RWPE1 (cell line): ENCODE measurements at regions not wholly inside any gene's neighbourhood (a gene's known extent, or its start where the extent isn't known, plus 50 kb on each side); places are given as distances from the start of the nearest gene placed in this dataset.
A peak's percentile ranks its signal among the peaks of the same experiment; 100 is the strongest.

ENCODE experiments used
- CTCF ChIA-PET: fragments of 350-600 bp; sonication (Branson Sonifier 250); formaldehyde crosslinking; extraction: SDS; loops from one replicate; lab custom pipeline; 2021; lab: Yijun Ruan, JAX
- POLR2A ChIA-PET: fragments of 400-600 bp; formaldehyde crosslinking; extraction: SDS; loops from one replicate; lab custom pipeline; 2020; ENCODE audit warnings: antibody characterized with exemption; ENCODE audit not compliant: low non-redundant PET; lab: Yijun Ruan, JAX
- DNase-seq: peaks from one replicate; pipeline ENCODE4 v3.0.0; 2012; ENCODE audit warnings: low spot score
- H3K27ac ChIP-seq: fragments of 450-650 bp; 2 replicates; pipeline ENCODE4 v1.5.1; 2017
- TF ChIP-seq, protein P1 (sequence below): fragments of 450-650 bp; conservative IDR thresholded peaks from 2 replicates; pipeline ENCODE4 v1.5.1; 2017; ENCODE audit warnings: low read depth, mild to moderate bottlenecking

DNA sequence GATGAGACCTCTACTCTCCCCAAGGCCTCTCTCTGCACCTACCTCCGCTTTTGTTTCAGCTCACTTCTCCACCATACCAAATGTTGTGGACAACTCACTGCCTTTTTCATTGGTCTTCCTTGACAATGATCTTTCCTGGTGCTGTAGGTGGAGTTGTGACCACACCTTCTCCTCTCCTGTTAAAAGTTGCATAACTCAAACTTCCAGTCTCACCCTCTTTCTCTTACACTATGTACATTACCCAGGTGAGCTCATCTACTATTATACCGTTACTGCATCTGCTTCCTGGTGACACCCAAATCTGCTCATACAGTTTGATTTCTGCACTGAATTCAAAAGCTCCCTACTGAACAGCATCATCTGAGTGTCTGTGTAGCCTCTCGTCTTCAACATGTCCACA, 542.8 kb downstream of the GALC start:
- H3K27ac ChIP-seq = no peak overlapping the region
- CTCF ChIA-PET = no interaction called here
- DNase-seq = no peak
- POLR2A ChIA-PET = no interaction called here
- TF ChIP-seq, protein P1, sequence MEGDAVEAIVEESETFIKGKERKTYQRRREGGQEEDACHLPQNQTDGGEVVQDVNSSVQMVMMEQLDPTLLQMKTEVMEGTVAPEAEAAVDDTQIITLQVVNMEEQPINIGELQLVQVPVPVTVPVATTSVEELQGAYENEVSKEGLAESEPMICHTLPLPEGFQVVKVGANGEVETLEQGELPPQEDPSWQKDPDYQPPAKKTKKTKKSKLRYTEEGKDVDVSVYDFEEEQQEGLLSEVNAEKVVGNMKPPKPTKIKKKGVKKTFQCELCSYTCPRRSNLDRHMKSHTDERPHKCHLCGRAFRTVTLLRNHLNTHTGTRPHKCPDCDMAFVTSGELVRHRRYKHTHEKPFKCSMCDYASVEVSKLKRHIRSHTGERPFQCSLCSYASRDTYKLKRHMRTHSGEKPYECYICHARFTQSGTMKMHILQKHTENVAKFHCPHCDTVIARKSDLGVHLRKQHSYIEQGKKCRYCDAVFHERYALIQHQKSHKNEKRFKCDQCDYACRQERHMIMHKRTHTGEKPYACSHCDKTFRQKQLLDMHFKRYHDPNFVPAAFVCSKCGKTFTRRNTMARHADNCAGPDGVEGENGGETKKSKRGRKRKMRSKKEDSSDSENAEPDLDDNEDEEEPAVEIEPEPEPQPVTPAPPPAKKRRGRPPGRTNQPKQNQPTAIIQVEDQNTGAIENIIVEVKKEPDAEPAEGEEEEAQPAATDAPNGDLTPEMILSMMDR = no peak

DNA sequence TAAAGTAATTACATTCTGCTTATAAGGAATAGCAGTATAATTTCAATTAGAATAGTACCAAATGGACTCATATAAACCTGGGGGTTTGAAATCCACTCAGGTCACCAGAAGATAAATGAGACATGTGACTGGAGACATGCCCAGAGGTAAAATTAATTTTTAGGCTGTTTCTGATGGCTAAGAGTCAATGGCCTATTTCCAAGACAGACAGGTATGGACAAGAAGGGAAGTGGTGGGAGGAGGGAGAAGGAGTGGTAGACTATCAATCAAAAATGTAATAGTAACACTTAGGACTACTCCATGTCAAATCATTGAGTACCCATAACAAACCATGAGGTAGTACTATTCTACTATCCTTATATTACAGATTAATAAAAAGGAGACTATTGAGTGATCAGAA, 544.0 kb downstream of the GALC start:
- CTCF ChIA-PET = interaction anchor here (0.6 to 0.7 kb wide), 2 partner anchors 12 to 238 kb away, joined by 3 read pairs; no protein-coding TSS in a partner anchor
- DNase-seq = peak; percentile 29
- TF ChIP-seq, protein P1 = no peak
- POLR2A ChIA-PET = no interaction called here
- no peak overlapping the region for H3K27ac ChIP-seq

DNA sequence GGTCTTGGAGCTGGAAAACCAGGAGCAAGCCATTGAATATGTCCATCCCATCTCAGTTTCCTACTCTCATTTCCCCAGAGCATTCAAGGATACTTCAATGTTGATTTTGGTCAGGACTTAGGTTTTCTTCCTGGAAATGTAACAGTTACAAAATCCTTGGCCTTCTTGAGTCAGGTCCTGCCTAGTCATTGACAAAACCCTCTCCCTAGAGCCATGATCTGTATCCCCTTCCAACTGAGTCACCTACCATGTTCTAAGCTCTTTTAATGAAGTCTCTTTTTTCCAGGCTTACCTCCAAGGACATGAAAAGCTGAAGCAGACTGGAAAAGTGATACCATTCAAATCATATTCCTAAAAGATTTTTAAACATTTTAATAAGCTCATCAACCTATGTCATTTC, 549.2 kb downstream of the GALC start:
- no peak for DNase-seq
- TF ChIP-seq, protein P1 = no peak
- POLR2A ChIA-PET = no interaction called here
- CTCF ChIA-PET = no interaction called here
- H3K27ac ChIP-seq = no peak overlapping the region

DNA sequence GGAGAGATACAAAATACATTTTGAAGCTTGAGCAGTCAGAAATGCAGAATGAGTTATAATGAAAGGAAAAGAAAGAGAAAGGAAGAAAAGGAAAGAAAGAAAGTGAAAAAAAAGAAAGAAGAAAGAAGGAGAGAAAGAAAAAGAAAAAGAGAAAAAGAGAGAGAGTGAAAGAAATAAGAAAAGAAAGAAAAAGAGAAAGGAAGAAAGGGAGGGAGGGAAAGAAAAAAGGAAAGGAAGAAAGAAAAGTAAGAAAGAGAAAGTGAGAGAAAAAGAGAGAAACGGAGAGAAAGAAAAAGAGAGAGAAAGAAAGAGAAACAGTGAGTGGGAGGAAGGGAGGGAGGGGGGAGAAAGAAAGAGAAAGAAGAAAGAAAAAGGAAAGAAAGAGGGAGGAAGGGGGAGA, 549.9 kb downstream of the GALC start:
- H3K27ac ChIP-seq = no peak overlapping the region
- no peak for DNase-seq
- ChIA-PET CTCF (no interaction called here), POLR2A (no interaction called here)
- TF ChIP-seq, protein P1 = no peak

DNA sequence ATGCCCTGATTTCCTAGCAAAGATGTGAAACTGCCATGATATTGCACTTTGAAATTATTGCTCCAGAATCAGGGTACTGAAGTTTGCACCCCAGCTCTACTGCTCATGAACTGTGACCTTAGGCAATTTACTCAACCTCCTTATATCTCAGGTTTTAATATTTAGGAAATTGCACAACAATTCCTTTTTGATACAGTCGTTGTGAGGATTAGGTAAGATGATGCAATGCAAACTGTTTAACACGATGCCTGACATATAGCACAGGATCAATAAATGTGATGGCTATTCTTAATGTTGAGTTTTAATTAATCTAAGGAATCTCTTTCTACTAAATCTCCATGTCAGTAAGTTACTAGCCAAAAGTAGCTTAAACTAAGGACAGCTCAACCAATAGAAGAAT, 555.8 kb downstream of the GALC start:
- CTCF ChIA-PET = no interaction called here
- TF ChIP-seq, protein P1 = no peak
- no peak overlapping the region for H3K27ac ChIP-seq
- POLR2A ChIA-PET = no interaction called here
- no peak for DNase-seq

DNA sequence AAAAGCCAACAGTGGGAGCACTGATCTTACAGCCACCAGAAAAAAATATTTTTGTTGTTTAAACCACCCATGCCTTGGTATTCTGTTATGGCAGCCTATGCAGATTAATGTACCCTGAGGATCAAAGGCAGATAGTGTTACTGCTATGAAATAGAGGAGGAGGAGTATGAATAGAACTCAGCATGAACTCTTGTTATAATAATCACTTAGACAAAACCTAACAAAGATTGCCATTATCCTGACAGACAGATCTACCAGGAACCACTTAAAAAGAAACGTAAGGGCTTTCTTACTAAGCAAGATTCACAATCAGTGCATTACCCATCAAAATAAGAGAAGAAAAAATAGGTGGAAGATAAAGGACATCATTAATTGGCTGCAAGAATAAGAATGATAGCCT, 558.3 kb downstream of the GALC start:
- H3K27ac ChIP-seq = no peak overlapping the region
- CTCF ChIA-PET = interaction anchor here (0.6 kb wide), 1 partner anchor 185 kb away, joined by 3 read pairs; no protein-coding TSS in a partner anchor
- POLR2A ChIA-PET = no interaction called here
- no peak for DNase-seq
- TF ChIP-seq, protein P1 = no peak

DNA sequence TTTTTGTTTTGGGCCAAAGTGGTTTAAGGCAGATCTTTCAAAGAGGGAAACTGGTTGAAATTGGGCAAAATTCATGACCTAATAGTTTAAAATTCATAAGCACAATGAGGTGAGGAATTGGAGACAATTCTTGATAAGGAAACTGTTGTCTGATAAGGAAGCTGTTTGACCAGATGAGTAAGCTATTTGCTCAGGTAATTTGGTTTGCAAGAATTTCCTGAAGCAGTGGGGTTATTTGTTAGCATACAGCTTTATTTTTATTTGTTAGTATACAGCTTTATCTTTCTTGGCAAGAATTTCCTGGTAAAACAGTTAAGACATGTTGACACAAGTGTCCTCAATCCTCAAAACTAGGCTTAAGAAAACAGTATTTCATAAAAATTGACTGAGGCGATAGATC, 559.0 kb downstream of the GALC start:
- no peak overlapping the region for H3K27ac ChIP-seq
- TF ChIP-seq, protein P1 = no peak
- DNase-seq = no peak
- CTCF ChIA-PET = interaction anchor here (0.6 kb wide), 1 partner anchor 185 kb away, joined by 3 read pairs; no protein-coding TSS in a partner anchor
- POLR2A ChIA-PET = no interaction called here
